Gastrocnemius medialis (tissue), 4 donors: ENCODE measurements at regions not wholly inside any gene's neighbourhood (a gene's known extent, or its start where the extent isn't known, plus 50 kb on each side); places are given as distances from the start of the nearest gene placed in this dataset.
"Not testable (repeated sequence)": the region's sequence is repeated elsewhere in the genome, so short reads cannot be mapped to it uniquely, and the experiment has no call there.

Source experiments
- POLR2A ChIP-seq, 2 donors: fragments of 450-650 bp; IDR thresholded peaks; one replicate each; pipeline ENCODE4 v1.6.1; 2017; ENCODE audit warnings: antibody characterized with exemption in 2 of 2, mild to moderate bottlenecking in 2 of 2, moderate library complexity in 2 of 2
- TF ChIP-seq, protein P1 (sequence below), 5 experiments: fragments of 450-650 bp in 3 of 5; fragments of 200-600 bp in 2 of 5; sonication (generic) in 2 of 5; IDR thresholded peaks in 4 of 5; conservative IDR thresholded peaks in 1 of 5; 1 replicate in 4 of 5; 2 replicates in 1 of 5; pipeline ENCODE4 v1.5.1; 2016 to 2019; ENCODE audit warnings: antibody characterized with exemption in 5 of 5, mild to moderate bottlenecking in 3 of 5, moderate library complexity in 3 of 5

DNA sequence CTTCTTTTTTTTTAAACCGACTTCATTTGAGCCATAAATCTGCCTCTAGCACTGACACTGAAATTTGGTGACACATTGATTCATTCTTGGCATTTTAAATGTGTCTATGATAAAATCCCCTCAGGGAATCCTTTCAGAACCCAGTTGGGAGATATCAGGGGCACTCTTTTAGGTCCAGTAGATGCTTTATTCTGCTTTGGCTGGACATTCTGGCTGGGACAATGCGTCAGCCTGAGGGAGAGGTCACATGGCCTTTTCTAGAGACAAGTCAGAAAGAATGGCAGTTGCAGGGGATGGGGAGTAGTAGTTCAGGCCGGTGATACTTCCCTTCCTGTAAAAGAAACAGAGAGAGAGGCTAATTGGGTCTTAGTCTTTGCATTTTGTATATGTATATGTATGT, 63.1 kb downstream of the TRIM43 start:
- TF ChIP-seq, protein P1, sequence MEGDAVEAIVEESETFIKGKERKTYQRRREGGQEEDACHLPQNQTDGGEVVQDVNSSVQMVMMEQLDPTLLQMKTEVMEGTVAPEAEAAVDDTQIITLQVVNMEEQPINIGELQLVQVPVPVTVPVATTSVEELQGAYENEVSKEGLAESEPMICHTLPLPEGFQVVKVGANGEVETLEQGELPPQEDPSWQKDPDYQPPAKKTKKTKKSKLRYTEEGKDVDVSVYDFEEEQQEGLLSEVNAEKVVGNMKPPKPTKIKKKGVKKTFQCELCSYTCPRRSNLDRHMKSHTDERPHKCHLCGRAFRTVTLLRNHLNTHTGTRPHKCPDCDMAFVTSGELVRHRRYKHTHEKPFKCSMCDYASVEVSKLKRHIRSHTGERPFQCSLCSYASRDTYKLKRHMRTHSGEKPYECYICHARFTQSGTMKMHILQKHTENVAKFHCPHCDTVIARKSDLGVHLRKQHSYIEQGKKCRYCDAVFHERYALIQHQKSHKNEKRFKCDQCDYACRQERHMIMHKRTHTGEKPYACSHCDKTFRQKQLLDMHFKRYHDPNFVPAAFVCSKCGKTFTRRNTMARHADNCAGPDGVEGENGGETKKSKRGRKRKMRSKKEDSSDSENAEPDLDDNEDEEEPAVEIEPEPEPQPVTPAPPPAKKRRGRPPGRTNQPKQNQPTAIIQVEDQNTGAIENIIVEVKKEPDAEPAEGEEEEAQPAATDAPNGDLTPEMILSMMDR (IDR thresholded peaks at IDR 0.05 in 4 of 5, conservative IDR thresholded peaks at IDR 0.05 in 1 of 5): not testable (repeated sequence)
- TF ChIP-seq POLR2A (IDR thresholded peaks at IDR 0.05): not testable (repeated sequence)
